M059J (cell line): ENCODE measurements at regions not wholly inside any gene's neighbourhood (a gene's known extent, or its start where the extent isn't known, plus 50 kb on each side); places are given as distances from the start of the nearest gene placed in this dataset.
"Not testable (repeated sequence)": the region's sequence is repeated elsewhere in the genome, so short reads cannot be mapped to it uniquely, and the experiment has no call there.

Experiments
- DNase-seq: peaks from one replicate; pipeline ENCODE4 v3.0.0-alpha.2; 2012; ENCODE audit warnings: low read depth

GRCh38 chr18:8912348-8913326 is 189.9 kb upstream of the NDUFV2 start:
- no peak for DNase-seq

GRCh38 chr18:8913606-8914403 is 188.7 kb upstream of the NDUFV2 start:
- not testable (repeated sequence) for DNase-seq

- not testable (repeated sequence) for DNase-seq
Measured at GRCh38 chr18:8914404-8915264, 187.9 kb upstream of the NDUFV2 start.

- not testable (repeated sequence) for DNase-seq
Measured at GRCh38 chr18:8920856-8921787, 181.4 kb upstream of the NDUFV2 start.

- no peak for DNase-seq
Measured at GRCh38 chr18:8926464-8926863, 176.0 kb upstream of the NDUFV2 start.

- DNase-seq = no peak
Measured at GRCh38 chr18:8928044-8928443, 174.5 kb upstream of the NDUFV2 start.

GRCh38 chr18:8928847-8929780 is 173.4 kb upstream of the NDUFV2 start:
- no peak for DNase-seq

GRCh38 chr18:8930990-8931616 is 171.4 kb upstream of the NDUFV2 start:
- no peak for DNase-seq

GRCh38 chr18:8932866-8933265 is 169.6 kb upstream of the NDUFV2 start:
- DNase-seq = no peak

- DNase-seq = peak; percentile 82
Measured at GRCh38 chr18:8933714-8934284, 168.7 kb upstream of the NDUFV2 start.

- DNase-seq = not testable (repeated sequence)
Measured at GRCh38 chr18:8935346-8935745, 167.2 kb upstream of the NDUFV2 start.

GRCh38 chr18:8936619-8937018 is 165.9 kb upstream of the NDUFV2 start:
- DNase-seq = no peak

- no peak for DNase-seq
Measured at GRCh38 chr18:8937160-8938094, 165.1 kb upstream of the NDUFV2 start.

GRCh38 chr18:8938817-8939216 is 163.7 kb upstream of the NDUFV2 start:
- no peak for DNase-seq

- DNase-seq = no peak
Measured at GRCh38 chr18:8942021-8942908, 160.2 kb upstream of the NDUFV2 start.

GRCh38 chr18:8942909-8943545 is 159.5 kb upstream of the NDUFV2 start:
- no peak for DNase-seq
